ENCODE measurements at regions not wholly inside any gene's neighbourhood (a gene's known extent, or its start where the extent isn't known, plus 50 kb on each side); places are given as distances from the start of the nearest gene placed in this dataset.
"Not testable (repeated sequence)": the region's sequence is repeated elsewhere in the genome, so short reads cannot be mapped to it uniquely, and the experiment has no call there.

GRCh38 chr5:120173125-120173524, 291.0 kb upstream of the PRR16 start (continued):
- TF ChIP-seq ZNF157 (tag by site-specific recombination; IDR thresholded peaks at IDR 0.05) (no peak), ZNF544 (tag by site-specific recombination; IDR thresholded peaks at IDR 0.05) (no peak), ZNF596 (tag by site-specific recombination; IDR thresholded peaks at IDR 0.05) (no peak)

- Histone ChIP-seq H3K27ac (ENCODE audit: extremely low read depth, low read depth, low read length) (no peak overlapping the region), H3K4me1 (ENCODE audit: control insufficient read depth, insufficient read depth, low read length) (no peaks in the 10 kb centered on the region), H3K4me3 (ENCODE audit: low read depth, low read length) (no peak overlapping the region), H3K9me3 (ENCODE audit: control insufficient read depth, insufficient read depth, low read depth, low read length) (no peaks in the 10 kb centered on the region), H3K36me3 (ENCODE audit: control insufficient read depth in 2 of 2, insufficient read depth in 1 of 2, low read length in 2 of 2) (no peaks in the 10 kb centered on the region)
- POLR2A ChIA-PET, result no interaction called here
- no peak for TF ChIP-seq ZNF146 (tag by site-specific recombination; IDR thresholded peaks at IDR 0.05)
- TF ChIP-seq ZNF423 (tag by site-specific recombination; IDR thresholded peaks at IDR 0.05), result no peak
- TF ChIP-seq ZNF366 (tag by site-specific recombination; conservative IDR thresholded peaks at IDR 0.05), result no peak
- TF ChIP-seq REPIN1 (tag by site-specific recombination; IDR thresholded peaks at IDR 0.05; ENCODE audit: low read depth), result no peak
- CTCF ChIA-PET, result no interaction called here
Measured at GRCh38 chr5:120174089-120174488, 290.0 kb upstream of the PRR16 start.

GRCh38 chr5:120181238-120181637, 282.9 kb upstream of the PRR16 start:
- H3K4me3 ChIP-seq (ENCODE audit: low read depth, low read length); H3K9me3 ChIP-seq (ENCODE audit: control insufficient read depth, insufficient read depth, low read depth, low read length); CTCF ChIA-PET; H3K27ac ChIP-seq (ENCODE audit: extremely low read depth, low read depth, low read length); POLR2A ChIA-PET; H3K36me3 ChIP-seq (ENCODE audit: control insufficient read depth in 2 of 2, insufficient read depth in 1 of 2, low read length in 2 of 2); H3K4me1 ChIP-seq (ENCODE audit: control insufficient read depth, insufficient read depth, low read length): not testable (repeated sequence)

- H3K4me3 ChIP-seq (ENCODE audit: low read depth, low read length); POLR2A ChIA-PET; H3K9me3 ChIP-seq (ENCODE audit: control insufficient read depth, insufficient read depth, low read depth, low read length); H3K4me1 ChIP-seq (ENCODE audit: control insufficient read depth, insufficient read depth, low read length); H3K36me3 ChIP-seq (ENCODE audit: control insufficient read depth in 2 of 2, insufficient read depth in 1 of 2, low read length in 2 of 2); H3K27ac ChIP-seq (ENCODE audit: extremely low read depth, low read depth, low read length): not testable (repeated sequence)
- CTCF ChIA-PET, result interaction anchor here (0.6 kb wide), 1 partner anchor 413 kb away, joined by 3 read pairs; no protein-coding TSS in a partner anchor
Measured at GRCh38 chr5:120194650-120195049, 269.4 kb upstream of the PRR16 start.

GRCh38 chr5:120199559-120199958, 264.5 kb upstream of the PRR16 start:
- no peak overlapping the region for H3K27ac ChIP-seq (ENCODE audit: extremely low read depth, low read depth, low read length)
- H3K9me3 ChIP-seq (ENCODE audit: control insufficient read depth, insufficient read depth, low read depth, low read length), result no peaks in the 10 kb centered on the region
- no peak overlapping the region for H3K4me3 ChIP-seq (ENCODE audit: low read depth, low read length)
- H3K36me3 ChIP-seq (ENCODE audit: control insufficient read depth in 2 of 2, insufficient read depth in 1 of 2, low read length in 2 of 2), result no peaks in the 10 kb centered on the region
- no peaks in the 10 kb centered on the region for H3K4me1 ChIP-seq (ENCODE audit: control insufficient read depth, insufficient read depth, low read length)
- ChIA-PET POLR2A (no interaction called here), CTCF (interaction anchor here (1.7 kb wide), 1 partner anchor 10 kb away, joined by 4 read pairs; no protein-coding TSS in a partner anchor)
- TF ChIP-seq ZNF837 (tag by site-specific recombination; IDR thresholded peaks at IDR 0.05) (no peak), ZBTB49 (tag by site-specific recombination; IDR thresholded peaks at IDR 0.05; ENCODE audit: low read depth) (no peak), PATZ1 (tag by site-specific recombination; IDR thresholded peaks at IDR 0.05) (no peak), RBAK (tag by site-specific recombination; IDR thresholded peaks at IDR 0.05) (no peak), HOXD13 (CRISPR knock-in tag; IDR thresholded peaks at IDR 0.05; ENCODE audit: borderline replicate concordance) (no peak), ZEB2 (tag by site-specific recombination; IDR thresholded peaks at IDR 0.05) (no peak), ZNF707 (tag by site-specific recombination; IDR thresholded peaks at IDR 0.05) (no peak), ZNF585B (tag by site-specific recombination; IDR thresholded peaks at IDR 0.05) (no peak), ZNF623 (tag by site-specific recombination; IDR thresholded peaks at IDR 0.05) (no peak), ZBTB1 (tag by site-specific recombination; IDR thresholded peaks at IDR 0.05) (no peak), ZNF843 (tag by site-specific recombination; IDR thresholded peaks at IDR 0.05) (no peak), GLI4 (tag by site-specific recombination; IDR thresholded peaks at IDR 0.05) (no peak), PRDM4 (tag by site-specific recombination; IDR thresholded peaks at IDR 0.05) (no peak), ZNF112 (tag by site-specific recombination; IDR thresholded peaks at IDR 0.05) (no peak), EGR2 (tag by site-specific recombination; IDR thresholded peaks at IDR 0.05; ENCODE audit: low read depth) (no peak), ZNF404 (tag by site-specific recombination; IDR thresholded peaks at IDR 0.05) (no peak)

Data from HEK293 (cell line).